Gastrocnemius medialis (tissue), 4 donors: ENCODE measurements at regions not wholly inside any gene's neighbourhood (a gene's known extent, or its start where the extent isn't known, plus 50 kb on each side); places are given as distances from the start of the nearest gene placed in this dataset.

Source experiments
- ATAC-seq, 2 donors: fragments of 150-250 bp; one replicate each; pipeline ENCODE4 v1.9.1; 2016
- DNase-seq, 2 donors: peaks; one replicate each; pipeline ENCODE4 v3.0.0-alpha.2; 2019
- H3K27ac ChIP-seq, 4 donors: fragments of 200-600 bp; sonication (generic); 1 replicate in 1 of 4; 2 replicates in 3 of 4; pipeline ENCODE4 v1.5.1; 2016 to 2018; ENCODE audit warnings: mild to moderate bottlenecking in 2 of 4, moderate library complexity in 1 of 4
- H3K27me3 ChIP-seq, 3 donors: fragments of 200-600 bp; sonication (generic) in 2 of 3; 1 replicate in 1 of 3; 2 replicates in 2 of 3; pipeline versions ENCODE4 v1.5.1 to v1.6.0; 2016 to 2019; ENCODE audit warnings: mild to moderate bottlenecking in 1 of 3, moderate library complexity in 1 of 3
- H3K36me3 ChIP-seq, 2 donors: fragments of 200-600 bp; sonication (generic) in 1 of 2; one replicate each; pipeline ENCODE4 v1.5.1; 2017 to 2018
- H3K4me1 ChIP-seq, 2 donors: fragments of 200-600 bp; sonication (generic) in 1 of 2; one replicate each; pipeline ENCODE4 v1.5.1; 2016 to 2017; ENCODE audit warnings: mild to moderate bottlenecking in 2 of 2
- H3K4me3 ChIP-seq, 4 donors: fragments of 200-600 bp; sonication (generic) in 3 of 4; 1 replicate in 1 of 4; 2 replicates in 3 of 4; pipeline ENCODE4 v1.5.1; 2016 to 2019; ENCODE audit warnings: mild to moderate bottlenecking in 2 of 4
- H3K9me3 ChIP-seq, 3 donors: fragments of 200-600 bp; sonication (generic) in 2 of 3; 1 replicate in 1 of 3; 2 replicates in 2 of 3; pipeline ENCODE4 v1.5.1; 2016 to 2019
- POLR2A ChIP-seq, 2 donors: fragments of 450-650 bp; IDR thresholded peaks; one replicate each; pipeline ENCODE4 v1.6.1; 2017; ENCODE audit warnings: antibody characterized with exemption in 2 of 2, mild to moderate bottlenecking in 2 of 2, moderate library complexity in 2 of 2
- in situ Hi-C, 4 donors: fragments of 200-750 bp; cut with MboI; loops; one replicate each; pipeline versions ENCODE4 v1.15.0 to v1.8.0; 2017; ENCODE audit warnings: low sequenced_read_pairs in 4 of 4
- intact Hi-C: fragments of 100-400 bp; cut with DNase I; formaldehyde crosslinking; loops from one replicate; pipeline ENCODE4 v1.15.1; 2023; ENCODE audit warnings: low total_unique reads
- TF ChIP-seq, protein P1 (sequence below), 5 experiments: fragments of 450-650 bp in 3 of 5; fragments of 200-600 bp in 2 of 5; sonication (generic) in 2 of 5; IDR thresholded peaks in 4 of 5; conservative IDR thresholded peaks in 1 of 5; 1 replicate in 4 of 5; 2 replicates in 1 of 5; pipeline ENCODE4 v1.5.1; 2016 to 2019; ENCODE audit warnings: antibody characterized with exemption in 5 of 5, mild to moderate bottlenecking in 3 of 5, moderate library complexity in 3 of 5

DNA sequence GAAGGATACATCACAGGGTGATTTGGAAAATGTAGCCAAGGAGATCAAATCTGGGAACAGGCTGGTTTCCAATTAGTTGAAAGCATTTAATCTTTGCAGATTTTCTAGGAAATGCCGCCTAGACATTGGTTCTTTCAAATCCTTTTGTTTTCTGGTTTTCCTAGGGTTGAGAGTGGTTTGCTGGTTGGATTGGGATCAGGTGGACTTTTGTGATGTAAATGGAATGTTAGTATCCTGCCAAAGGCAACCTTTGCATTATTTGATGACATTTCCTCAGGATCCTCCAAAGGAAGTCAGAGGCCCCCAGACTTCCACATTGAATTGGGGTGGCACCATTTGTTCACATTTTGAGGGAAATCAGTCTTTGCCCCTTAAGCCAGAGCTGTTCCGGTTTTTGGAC lies 245.5 kb upstream of the RPS23 start:
- no peaks in the 10 kb centered on the region for H3K9me3 ChIP-seq
- H3K4me3 ChIP-seq, result no peak overlapping the region
- no peaks in the 10 kb centered on the region for H3K36me3 ChIP-seq
- no peak overlapping the region for H3K27ac ChIP-seq
- TF ChIP-seq POLR2A (IDR thresholded peaks at IDR 0.05), result no peak
- DNase-seq (no peak), ATAC-seq (no peak)
- H3K4me1 ChIP-seq, result no peaks in the 10 kb centered on the region
- intact Hi-C loops, result no loop called here
- no peaks in the 10 kb centered on the region for H3K27me3 ChIP-seq
- in situ Hi-C loops, result no loop called here

DNA sequence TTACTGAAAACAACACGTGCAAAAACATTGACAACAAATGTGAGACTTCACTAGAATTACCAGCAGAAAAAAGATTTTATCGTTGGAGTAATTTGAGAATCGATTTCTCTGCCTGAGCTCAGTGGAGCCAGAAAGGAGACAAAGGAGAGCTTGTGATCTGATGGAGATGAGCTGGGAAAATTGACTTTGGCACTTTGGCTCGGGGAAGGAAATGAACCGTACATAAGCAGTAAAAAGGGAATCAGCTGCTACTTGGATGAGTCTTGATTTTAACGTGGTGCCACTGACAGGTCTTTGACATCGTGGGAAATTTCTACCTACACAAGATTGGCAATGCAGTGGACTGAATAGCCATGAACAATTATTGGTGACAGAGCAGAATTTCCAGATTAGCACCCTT lies 244.7 kb upstream of the RPS23 start:
- Histone ChIP-seq H3K36me3 (no peaks in the 10 kb centered on the region), H3K4me3 (no peak overlapping the region), H3K27ac (no peak overlapping the region), H3K4me1 (no peaks in the 10 kb centered on the region), H3K27me3 (no peaks in the 10 kb centered on the region), H3K9me3 (no peaks in the 10 kb centered on the region)
- intact Hi-C loops, result no loop called here
- in situ Hi-C loops, result no loop called here
- ATAC-seq (no peak), DNase-seq (no peak)
- TF ChIP-seq, protein P1, sequence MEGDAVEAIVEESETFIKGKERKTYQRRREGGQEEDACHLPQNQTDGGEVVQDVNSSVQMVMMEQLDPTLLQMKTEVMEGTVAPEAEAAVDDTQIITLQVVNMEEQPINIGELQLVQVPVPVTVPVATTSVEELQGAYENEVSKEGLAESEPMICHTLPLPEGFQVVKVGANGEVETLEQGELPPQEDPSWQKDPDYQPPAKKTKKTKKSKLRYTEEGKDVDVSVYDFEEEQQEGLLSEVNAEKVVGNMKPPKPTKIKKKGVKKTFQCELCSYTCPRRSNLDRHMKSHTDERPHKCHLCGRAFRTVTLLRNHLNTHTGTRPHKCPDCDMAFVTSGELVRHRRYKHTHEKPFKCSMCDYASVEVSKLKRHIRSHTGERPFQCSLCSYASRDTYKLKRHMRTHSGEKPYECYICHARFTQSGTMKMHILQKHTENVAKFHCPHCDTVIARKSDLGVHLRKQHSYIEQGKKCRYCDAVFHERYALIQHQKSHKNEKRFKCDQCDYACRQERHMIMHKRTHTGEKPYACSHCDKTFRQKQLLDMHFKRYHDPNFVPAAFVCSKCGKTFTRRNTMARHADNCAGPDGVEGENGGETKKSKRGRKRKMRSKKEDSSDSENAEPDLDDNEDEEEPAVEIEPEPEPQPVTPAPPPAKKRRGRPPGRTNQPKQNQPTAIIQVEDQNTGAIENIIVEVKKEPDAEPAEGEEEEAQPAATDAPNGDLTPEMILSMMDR (IDR thresholded peaks at IDR 0.05 in 4 of 5, conservative IDR thresholded peaks at IDR 0.05 in 1 of 5), result no peak
- TF ChIP-seq POLR2A (IDR thresholded peaks at IDR 0.05), result no peak

DNA sequence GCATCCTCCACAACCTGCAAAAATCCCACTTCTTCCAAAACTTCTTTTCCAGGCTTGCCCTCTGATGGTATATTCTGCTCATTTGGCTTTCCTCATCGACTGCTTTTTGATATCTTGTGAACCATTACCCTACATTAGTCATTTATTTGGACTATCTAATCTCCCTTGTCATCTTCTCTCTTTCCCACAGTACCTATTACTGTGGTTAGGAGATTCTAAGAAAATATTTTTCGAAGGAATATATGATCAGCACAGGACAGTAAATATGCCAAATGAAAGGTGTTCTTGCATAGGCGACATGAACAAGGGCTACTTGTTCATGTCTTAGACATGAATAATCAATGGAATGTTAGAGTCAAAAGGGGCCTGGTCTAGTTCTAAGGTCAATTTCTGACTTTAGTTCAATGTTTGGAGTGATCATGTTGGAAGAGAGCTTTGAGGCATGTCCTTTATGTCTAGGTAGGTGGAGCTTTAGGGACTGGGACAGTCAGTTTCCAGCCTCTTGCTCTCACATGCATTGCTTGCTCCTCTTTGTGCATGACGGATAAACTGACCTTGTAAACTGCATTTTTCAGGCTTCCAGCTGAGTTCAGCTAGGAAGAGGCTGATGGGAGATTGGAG lies 243.4 kb upstream of the RPS23 start:
- TF ChIP-seq POLR2A (IDR thresholded peaks at IDR 0.05), result no peak
- TF ChIP-seq, protein P1 (IDR thresholded peaks at IDR 0.05 in 4 of 5, conservative IDR thresholded peaks at IDR 0.05 in 1 of 5), result no peak
- Histone ChIP-seq H3K36me3 (no peaks in the 10 kb centered on the region), H3K27me3 (no peaks in the 10 kb centered on the region), H3K27ac (no peak overlapping the region), H3K4me3 (no peak overlapping the region), H3K4me1 (no peaks in the 10 kb centered on the region), H3K9me3 (no peaks in the 10 kb centered on the region)
- in situ Hi-C loops, result no loop called here
- ATAC-seq (no peak), DNase-seq (no peak)
- intact Hi-C loops, result no loop called here

DNA sequence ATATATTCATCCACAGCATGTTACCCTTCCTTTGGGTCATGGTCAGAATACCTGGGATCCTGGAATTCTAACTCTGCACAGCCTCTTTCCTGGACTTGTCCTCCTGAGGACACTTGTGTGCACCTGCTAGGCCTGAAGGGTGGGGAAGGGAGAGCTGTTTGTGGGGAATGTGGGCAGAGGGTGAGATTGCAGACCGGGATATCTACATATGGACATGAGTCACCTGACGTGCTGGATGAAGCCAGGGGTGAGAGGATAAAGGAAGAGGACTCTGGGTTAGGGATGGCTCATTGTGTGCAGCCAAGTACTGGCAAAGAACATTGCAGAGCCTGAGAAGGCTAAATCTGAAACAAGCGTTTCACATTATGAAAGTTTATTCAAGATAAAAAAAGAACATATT lies 241.4 kb upstream of the RPS23 start:
- in situ Hi-C loops, result no loop called here
- no peak for ATAC-seq
- no peaks in the 10 kb centered on the region for H3K27me3 ChIP-seq
- no peaks in the 10 kb centered on the region for H3K4me1 ChIP-seq
- no peak overlapping the region for H3K4me3 ChIP-seq
- no peak overlapping the region for H3K27ac ChIP-seq
- TF ChIP-seq, protein P1 (IDR thresholded peaks at IDR 0.05 in 4 of 5, conservative IDR thresholded peaks at IDR 0.05 in 1 of 5), result no peak
- TF ChIP-seq POLR2A (IDR thresholded peaks at IDR 0.05), result no peak
- H3K9me3 ChIP-seq, result no peaks in the 10 kb centered on the region
- intact Hi-C loops, result no loop called here
- H3K36me3 ChIP-seq, result no peaks in the 10 kb centered on the region
- no peak for DNase-seq

DNA sequence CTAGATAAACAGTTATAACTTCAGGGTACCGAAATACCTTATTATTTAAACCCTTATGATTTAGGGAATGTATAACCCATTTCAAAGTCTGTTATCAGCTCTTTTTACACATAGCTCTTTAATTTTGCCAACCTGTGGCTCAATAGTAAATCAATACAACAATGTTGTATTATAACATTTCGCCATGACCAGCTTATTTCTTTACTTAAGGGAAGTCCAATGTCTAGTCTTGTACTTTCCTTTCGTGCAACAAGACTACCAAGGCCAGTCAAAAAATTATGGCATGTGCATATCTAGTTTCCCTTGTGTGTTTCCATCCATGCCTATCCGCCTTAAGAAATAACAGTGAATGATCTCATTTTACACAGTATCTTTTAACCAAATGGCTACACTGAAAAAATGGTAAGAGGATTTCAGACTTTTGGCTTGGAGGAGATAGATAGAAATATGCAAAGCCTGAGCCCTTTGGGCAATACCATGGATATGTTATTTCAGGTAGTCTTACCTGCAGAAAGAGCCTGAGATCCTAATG lies 239.5 kb upstream of the RPS23 start:
- DNase-seq (no peak), ATAC-seq (no peak)
- intact Hi-C loops, result no loop called here
- Histone ChIP-seq H3K9me3 (no peaks in the 10 kb centered on the region), H3K4me1 (no peaks in the 10 kb centered on the region), H3K4me3 (no peak overlapping the region), H3K27ac (no peak overlapping the region), H3K36me3 (no peaks in the 10 kb centered on the region), H3K27me3 (no peaks in the 10 kb centered on the region)
- TF ChIP-seq, protein P1 (IDR thresholded peaks at IDR 0.05 in 4 of 5, conservative IDR thresholded peaks at IDR 0.05 in 1 of 5), result no peak
- TF ChIP-seq POLR2A (IDR thresholded peaks at IDR 0.05), result no peak
- in situ Hi-C loops, result no loop called here
